Mammary epithelial cell (primary cell): ENCODE measurements at regions not wholly inside any gene's neighbourhood (a gene's known extent, or its start where the extent isn't known, plus 50 kb on each side); places are given as distances from the start of the nearest gene placed in this dataset.

Source experiments
- CTCF ChIP-seq, 2 donors: IDR thresholded peaks in 1 of 2; conservative IDR thresholded peaks in 1 of 2; 2 replicates each; pipeline ENCODE4 v1.5.1; 2011 to 2012; ENCODE audit warnings: inconsistent platforms in 2 of 2, low read length in 2 of 2, mild to moderate bottlenecking in 2 of 2, control low read depth in 1 of 2, low read depth in 1 of 2; ENCODE audit not compliant: insufficient read depth in 1 of 2; ENCODE audit errors: extremely low read depth in 1 of 2
- EZH2 ChIP-seq: IDR thresholded peaks from 2 replicates; pipeline ENCODE4 v1.6.1; 2012; ENCODE audit warnings: low read length, inconsistent platforms, borderline replicate concordance

- TF ChIP-seq CTCF (conservative IDR thresholded peaks at IDR 0.05 in 1 of 2, IDR thresholded peaks at IDR 0.05 in 1 of 2; ENCODE audit: extremely low read depth in 1 of 2, insufficient read depth in 1 of 2, low read depth in 1 of 2, low read length in 2 of 2): no peak
- no peak for TF ChIP-seq EZH2
These were observed 1031.6 kb downstream of the SLITRK1 start for GRCh38 chr13:82850644-82851043.
